Right kidney (tissue), 1 donor: ENCODE measurements at regions not wholly inside any gene's neighbourhood (a gene's known extent, or its start where the extent isn't known, plus 50 kb on each side); places are given as distances from the start of the nearest gene placed in this dataset.
"Not testable (repeated sequence)": the region's sequence is repeated elsewhere in the genome, so short reads cannot be mapped to it uniquely, and the experiment has no call there.

ENCODE experiments used
- DNase-seq: peaks from one replicate; pipeline ENCODE4 v3.0.0-alpha.2; 2016

DNA sequence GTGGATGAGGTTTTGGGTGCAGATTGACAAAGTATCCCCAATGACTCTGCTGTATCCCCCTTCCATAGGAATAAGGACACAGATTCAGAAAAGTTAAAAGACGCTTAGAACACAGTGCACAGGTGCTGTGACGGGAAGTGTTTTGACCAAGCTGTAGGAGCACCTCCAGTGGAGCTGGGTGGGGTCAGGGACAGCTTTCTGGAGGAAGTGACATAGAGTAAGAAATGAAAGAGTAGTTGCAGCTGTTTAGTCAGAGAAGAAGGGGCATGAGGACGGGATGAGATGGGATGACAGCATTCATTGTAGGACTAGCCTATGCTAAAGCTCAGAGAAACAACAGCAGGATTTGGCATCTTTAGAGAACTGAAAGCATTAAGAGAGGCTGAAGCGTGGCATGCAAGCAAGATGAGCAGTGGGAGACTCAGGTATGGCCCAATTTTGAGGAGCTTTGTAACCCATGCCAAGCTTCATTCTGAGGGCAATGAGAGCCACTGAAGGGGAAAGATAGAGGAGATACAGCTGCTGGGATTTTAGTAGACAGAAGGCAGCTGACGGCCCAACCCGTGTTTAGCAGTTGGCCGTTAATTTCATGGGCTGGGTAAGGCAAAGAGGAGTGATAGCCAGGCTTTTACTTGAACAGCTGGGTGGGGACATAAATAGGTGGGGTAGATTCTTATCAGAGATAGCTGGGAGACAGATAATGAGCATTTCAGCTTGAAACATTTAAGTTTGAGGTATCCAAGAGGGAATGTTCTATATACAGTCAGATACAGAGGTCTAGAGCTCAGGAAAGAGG is 131.8 kb upstream of the KRAS start:
- DNase-seq: no peak

DNA sequence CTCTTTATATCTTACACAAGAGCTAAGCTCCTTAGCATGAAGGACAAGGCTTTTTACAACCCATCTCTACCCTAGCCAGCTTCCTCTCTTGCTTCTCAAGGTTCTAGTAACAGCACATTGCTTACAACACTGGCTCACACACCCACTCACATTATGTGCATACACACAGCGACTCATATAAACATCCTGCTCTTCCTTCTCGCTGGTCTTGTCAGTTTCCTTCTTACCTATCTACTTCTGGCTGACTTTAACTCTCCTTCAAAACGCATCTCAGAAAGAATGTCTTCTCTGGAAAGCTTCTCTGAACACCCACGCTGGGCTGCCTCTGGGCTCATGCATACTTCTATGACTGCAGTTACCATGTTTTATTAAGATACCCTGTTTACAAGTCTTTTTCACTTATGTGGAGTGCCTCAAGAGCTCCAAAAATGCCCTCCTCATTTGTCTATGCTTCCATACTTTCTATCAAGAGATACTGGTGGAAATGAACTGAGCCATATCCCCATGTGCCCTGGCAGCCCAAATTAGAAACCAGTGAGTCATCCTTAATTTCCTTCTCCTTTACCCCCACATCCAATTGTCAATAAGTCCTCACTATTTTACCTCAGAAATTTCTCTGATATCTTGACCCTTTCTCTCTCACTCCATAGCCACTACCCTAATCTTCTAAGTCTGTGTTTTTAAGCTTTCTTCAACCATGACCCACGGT is 126.9 kb upstream of the KRAS start:
- DNase-seq: no peak

- no peak for DNase-seq
Observed at GRCh38 chr12:25376985-25377384, 126.3 kb upstream of the KRAS start.

GRCh38 chr12:25376407-25376806 is 125.7 kb upstream of the KRAS start:
- DNase-seq: no peak

DNA sequence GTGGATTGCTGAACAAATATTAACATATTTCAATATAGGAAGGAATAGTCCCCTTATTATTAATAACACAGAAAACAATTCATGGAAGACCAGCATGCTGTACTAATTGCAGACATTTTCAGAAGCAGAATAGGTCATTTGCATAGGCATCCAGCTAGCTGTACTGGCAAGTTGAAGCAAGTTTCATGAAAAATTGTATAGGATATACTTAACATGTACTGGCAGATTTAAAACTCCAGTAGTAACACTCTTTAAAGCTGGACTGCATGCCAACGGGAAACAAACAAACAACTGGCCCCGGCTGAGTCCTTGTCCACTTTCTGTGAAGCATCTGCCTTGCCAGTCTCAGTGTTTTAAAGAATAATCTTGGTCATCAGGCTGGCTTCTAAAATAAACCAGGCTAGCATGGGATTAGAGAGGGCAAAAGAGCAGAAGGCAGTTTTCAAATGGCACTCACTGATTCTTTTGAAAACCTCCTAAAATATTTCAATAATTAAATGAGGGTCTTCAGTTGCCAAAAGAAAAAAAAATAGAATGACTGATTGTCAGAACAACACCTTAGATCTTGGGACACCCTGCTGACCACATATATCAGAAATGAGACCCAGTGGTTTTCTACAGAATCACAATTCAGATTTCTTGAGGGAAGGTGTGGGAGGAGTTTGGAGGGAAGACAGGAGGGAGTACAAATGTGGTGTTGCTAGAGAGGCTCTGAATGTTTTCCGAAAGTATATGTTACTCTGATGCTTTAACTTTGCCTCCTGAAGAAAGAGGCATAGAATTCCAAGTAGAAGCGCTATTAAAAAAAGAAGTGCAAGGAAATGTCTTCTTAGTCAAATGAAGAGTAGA is 122.5 kb upstream of the KRAS start:
- DNase-seq: no peak

- DNase-seq: no peak
Observed at GRCh38 chr12:25372002-25372401, 121.3 kb upstream of the KRAS start.

DNA sequence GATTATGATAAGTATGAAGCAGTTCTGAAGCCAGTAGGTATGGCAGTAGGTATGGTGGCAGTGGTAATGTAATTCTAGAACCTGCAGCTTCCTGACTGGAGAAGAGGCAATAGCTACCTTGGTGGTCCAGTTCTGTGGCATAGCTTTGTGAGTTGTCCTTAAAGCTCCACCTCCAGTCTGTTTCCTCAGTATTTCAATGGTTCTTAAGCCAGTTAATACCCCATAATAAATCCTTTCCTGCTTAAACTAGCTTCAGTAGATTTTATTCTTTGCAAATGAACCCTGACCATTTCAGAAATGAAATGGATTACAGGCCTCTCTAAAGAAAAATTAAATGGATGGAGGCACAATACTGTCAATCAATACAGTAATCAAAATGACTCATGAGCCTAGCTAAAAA is 117.8 kb upstream of the KRAS start:
- DNase-seq: no peak

DNA sequence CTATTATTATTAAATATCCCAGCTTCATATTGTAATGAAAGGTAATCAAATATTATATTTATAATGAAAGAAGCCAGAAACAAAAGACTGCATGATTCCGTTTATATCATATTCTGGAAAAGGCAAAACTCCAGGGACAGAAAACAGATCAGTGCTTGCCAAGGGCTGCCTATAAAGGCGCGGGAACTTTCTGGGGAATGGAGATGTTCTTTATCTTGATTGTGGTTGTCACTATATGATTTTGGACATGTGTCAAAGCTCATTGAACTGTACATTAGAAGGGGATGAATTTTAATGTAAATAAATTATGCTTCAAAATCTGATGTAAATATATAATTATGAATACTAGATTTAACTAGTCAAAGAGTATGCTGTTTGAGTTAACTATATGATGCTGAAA is 115.4 kb upstream of the KRAS start:
- no peak for DNase-seq

DNA sequence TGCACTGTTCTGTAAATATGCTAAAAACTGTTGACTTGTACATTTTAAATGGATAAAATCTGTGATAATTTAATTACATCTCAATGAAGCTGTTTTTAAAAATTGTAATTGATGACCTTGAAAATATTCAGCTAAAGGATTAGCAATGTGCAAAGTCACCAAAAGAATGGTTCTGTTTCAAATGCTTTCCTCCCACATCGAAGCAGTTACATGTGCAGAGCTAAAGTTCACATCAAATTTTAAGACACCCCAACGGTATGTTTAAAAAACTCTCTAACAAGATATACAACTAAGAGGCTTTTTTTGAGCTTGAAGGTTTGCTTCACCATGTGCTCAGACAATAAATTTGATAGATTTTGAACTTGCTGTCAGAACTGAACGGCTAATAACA is 114.6 kb upstream of the KRAS start:
- no peak for DNase-seq

- no peak for DNase-seq
Observed at GRCh38 chr12:25364529-25365339, 114.0 kb upstream of the KRAS start.

DNA sequence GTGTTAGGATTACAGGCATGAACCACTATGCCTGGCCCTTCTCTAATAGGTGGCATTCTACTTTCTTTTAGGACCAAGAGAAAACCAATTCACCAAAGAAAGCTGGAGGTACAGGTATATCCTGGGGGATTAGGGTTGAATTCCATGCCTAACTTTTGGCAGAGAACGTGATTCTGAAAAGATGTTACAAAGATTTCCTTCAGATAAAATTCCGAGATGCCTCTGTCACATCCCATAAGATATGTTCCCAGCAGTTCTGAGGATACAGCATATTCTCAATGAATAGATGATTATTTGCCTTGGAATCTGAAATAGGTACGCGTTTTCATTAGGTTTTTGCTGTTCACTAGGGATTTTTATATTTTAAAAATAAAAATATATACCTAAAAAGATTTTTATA is 111.9 kb upstream of the KRAS start:
- no peak for DNase-seq

GRCh38 chr12:25361511-25361910 is 110.8 kb upstream of the KRAS start:
- DNase-seq: no peak

GRCh38 chr12:25357595-25357994 is 106.9 kb upstream of the KRAS start:
- DNase-seq: no peak

DNA sequence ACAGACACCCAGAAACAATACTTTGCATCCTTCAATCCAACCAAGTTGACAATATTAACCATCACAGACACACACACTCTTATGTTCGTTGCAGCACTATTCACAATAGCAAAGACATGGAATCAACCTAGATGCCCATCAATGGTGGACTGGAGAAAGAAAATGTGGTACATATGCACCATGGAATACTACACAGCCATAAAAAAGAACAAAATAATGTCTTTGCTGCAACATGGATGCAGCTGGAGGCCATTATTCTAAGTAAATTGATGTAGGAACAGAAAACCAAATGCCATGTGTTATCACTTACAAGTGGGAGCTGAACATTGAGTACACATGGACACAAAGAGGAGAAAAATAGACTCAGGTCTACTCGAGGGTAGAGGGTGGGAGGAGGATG is 102.2 kb upstream of the KRAS start:
- DNase-seq: not testable (repeated sequence)

DNA sequence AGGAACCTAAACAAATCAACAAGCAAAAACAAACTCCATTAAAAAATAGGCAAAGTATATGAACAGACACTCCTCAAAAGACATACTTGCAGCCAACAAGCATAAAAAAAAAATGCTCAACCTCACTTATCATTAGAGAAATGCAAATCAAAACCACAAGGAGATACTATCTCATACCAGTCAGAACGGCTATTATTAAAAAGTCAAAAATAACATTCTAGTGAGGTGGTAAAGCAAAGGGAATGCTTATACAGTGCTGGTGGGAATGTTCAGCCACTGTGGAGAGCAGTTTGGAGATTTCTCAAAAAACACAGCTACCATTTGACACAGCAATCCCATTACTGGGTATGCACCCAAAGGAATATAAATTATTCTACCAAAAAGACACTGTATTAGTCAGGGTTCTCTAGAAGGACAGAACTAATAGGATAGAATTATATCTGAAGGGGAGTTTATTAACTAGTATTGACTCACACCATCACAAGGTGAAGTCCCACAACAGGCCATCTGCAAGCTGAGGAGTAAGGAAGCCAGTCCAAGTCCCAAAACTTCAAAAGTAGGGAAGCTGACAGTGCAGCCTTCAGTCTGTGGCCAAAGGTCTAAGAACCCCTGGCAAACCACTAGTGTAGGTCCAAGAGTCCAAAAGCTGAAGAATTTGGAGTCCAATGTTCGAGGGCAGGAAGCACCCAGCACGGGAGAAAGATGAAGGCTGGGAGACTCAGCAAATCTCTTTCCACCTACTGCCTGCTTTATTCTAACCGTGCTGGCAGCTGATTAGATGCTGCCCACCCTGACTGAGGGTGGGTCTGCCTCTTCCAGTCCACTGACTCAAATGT is 101.6 kb upstream of the KRAS start:
- no peak for DNase-seq

- no peak for DNase-seq
Observed at GRCh38 chr12:25348593-25348895, 97.8 kb upstream of the KRAS start.

DNA sequence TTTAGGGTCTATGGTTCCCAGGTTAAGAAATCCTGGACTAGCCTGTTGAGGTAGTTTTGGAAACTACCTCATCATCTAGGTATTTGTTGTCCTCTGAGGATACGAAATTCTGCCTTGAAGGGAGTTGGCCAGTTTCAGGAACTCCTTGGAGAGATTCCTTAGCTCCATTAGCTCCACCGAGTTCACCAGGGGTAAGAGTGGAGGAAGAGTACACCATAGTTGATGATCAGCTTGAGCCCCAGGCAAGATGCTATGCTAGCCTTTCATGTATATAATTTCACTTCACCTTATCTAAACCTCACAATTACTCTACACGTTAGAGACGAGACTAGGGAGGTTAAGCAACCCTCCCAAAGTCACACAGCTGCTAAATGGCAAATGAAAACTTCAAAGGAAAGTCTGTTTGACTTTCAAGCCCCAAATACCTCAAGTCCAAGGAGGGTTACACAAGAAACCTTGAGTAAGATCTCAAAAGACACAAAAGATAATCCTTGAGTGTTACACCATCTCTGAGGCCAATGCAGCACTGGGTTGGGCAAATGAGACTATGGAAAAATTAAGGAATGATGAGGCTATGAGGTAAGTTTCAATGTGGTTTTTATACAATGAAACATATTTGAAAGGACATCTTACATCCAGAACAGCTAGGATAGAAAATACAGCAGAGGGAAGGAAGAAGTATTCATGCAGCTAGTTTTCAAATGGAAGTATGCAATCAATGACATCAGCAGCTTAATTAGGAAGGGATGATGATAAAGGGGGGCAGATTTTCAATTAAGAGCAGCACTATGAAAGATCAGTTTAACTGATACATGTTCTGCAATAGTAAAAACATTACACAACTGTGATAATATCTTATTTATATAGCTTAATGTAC is 97.2 kb upstream of the KRAS start:
- DNase-seq: no peak

GRCh38 chr12:25341877-25342276 is 91.1 kb upstream of the KRAS start:
- DNase-seq: not testable (repeated sequence)

DNA sequence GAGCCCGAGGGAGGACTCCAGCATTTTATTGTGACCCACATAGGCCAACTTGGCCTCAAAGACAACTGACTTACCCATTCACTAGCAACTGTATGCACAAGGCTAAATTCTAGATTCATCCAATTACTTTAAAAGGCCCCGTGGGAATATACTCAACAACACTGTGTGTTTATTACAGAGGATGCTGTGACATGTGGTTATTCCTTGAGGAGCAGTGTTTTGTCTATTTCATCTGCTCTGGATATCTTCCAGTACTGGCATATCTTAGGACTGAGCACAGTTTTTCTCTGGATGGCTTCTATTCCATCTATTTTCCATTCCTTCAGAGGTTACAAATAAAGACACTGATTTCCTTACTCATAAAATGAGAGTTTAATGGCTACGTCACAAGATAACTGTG is 87.2 kb upstream of the KRAS start:
- DNase-seq: no peak

GRCh38 chr12:25332143-25332542 is 81.4 kb upstream of the KRAS start:
- no peak for DNase-seq
